IMR-90 (cell line): ENCODE measurements at regions not wholly inside any gene's neighbourhood (a gene's known extent, or its start where the extent isn't known, plus 50 kb on each side); places are given as distances from the start of the nearest gene placed in this dataset.

Source experiments
- ATAC-seq: fragments of 200-7000 bp; cut with Tn5 transposase; 2 replicates; pipeline ENCODE4 v1.9.1; 2020; ENCODE audit warnings: low read depth, mild to moderate bottlenecking, moderate library complexity
- BruUV-seq: library from RNA; stranded (reverse); fragments of 400-500 nt; replicated peaks from 2 replicates; lab custom pipeline; 2021; lab: Mats Ljungman, UMichigan
- CTCF ChIA-PET: fragments of 300-600 bp; formaldehyde crosslinking; extraction: SDS; loops from one replicate; lab custom pipeline; 2021; ENCODE audit warnings: antibody characterized with exemption; lab: Yijun Ruan, JAX
- POLR2A ChIA-PET: fragments of 300-600 bp; sonication (Branson Sonifier 250); formaldehyde crosslinking; loops from one replicate; lab custom pipeline; 2022; ENCODE audit warnings: antibody characterized with exemption; ENCODE audit not compliant: unreplicated experiment; lab: Charles Lee
- DNase-seq: peaks from one replicate; pipeline ENCODE4 v3.0.0; 2013
- H2AFZ ChIP-seq: replicated peaks from 2 replicates; pipeline ENCODE3; 2013; ENCODE audit warnings: low read length, mild to moderate bottlenecking; ENCODE audit not compliant: poor library complexity
- H2AK5ac ChIP-seq: 2 replicates; pipeline ENCODE4 v1.6.1; 2013; ENCODE audit warnings: low read depth, low read length, inconsistent platforms
- H2AK9ac ChIP-seq: replicated peaks from 2 replicates; pipeline ENCODE3; 2013; ENCODE audit warnings: mild to moderate bottlenecking, low read depth, low read length, moderate library complexity; ENCODE audit not compliant: poor library complexity
- H2BK120ac ChIP-seq: 2 replicates; pipeline ENCODE4 v1.6.1; 2013; ENCODE audit warnings: low read depth, low read length, inconsistent platforms
- H2BK15ac ChIP-seq: 3 replicates; pipeline ENCODE4 v1.6.1; 2013; ENCODE audit warnings: low read depth, low read length, inconsistent platforms
- H2BK20ac ChIP-seq: 2 replicates; pipeline ENCODE4 v1.6.1; 2013; ENCODE audit warnings: low read depth, mild to moderate bottlenecking, inconsistent platforms, low read length, moderate library complexity
- H2BK5ac ChIP-seq: 2 replicates; pipeline ENCODE4 v1.6.1; 2013; ENCODE audit warnings: mild to moderate bottlenecking, low read depth, low read length, inconsistent platforms; ENCODE audit not compliant: poor library complexity, severe bottlenecking
- H3K14ac ChIP-seq: replicated peaks from 2 replicates; pipeline ENCODE4 v1.6.1; 2013; ENCODE audit warnings: low read depth, low read length, inconsistent platforms
- H3K18ac ChIP-seq: 2 replicates; pipeline ENCODE4 v1.6.1; 2013; ENCODE audit warnings: low read depth, low read length, control low read depth
- H3K23ac ChIP-seq: 2 replicates; pipeline ENCODE4 v1.6.1; 2013; ENCODE audit warnings: low read depth, low read length, inconsistent platforms
- H3K27ac ChIP-seq: 2 replicates; pipeline ENCODE4 v1.5.1; 2013; ENCODE audit warnings: mild to moderate bottlenecking, control low read depth, low read length; ENCODE audit not compliant: insufficient read depth
- H3K27me3 ChIP-seq: 2 replicates; pipeline ENCODE4 v1.6.1; 2013; ENCODE audit warnings: low read length; ENCODE audit not compliant: control insufficient read depth, insufficient read depth
- H3K36me3 ChIP-seq: 2 replicates; pipeline ENCODE4 v1.6.1; 2013; ENCODE audit warnings: low read length, mixed read lengths; ENCODE audit not compliant: control insufficient read depth, insufficient read depth
- H3K4ac ChIP-seq: 2 replicates; pipeline ENCODE4 v1.6.1; 2013; ENCODE audit warnings: low read depth, low read length, inconsistent platforms
- H3K4me1 ChIP-seq: 2 replicates; pipeline ENCODE4 v1.6.1; 2013; ENCODE audit warnings: low read length, mixed read lengths; ENCODE audit not compliant: control insufficient read depth, insufficient read depth
- H3K4me2 ChIP-seq: 2 replicates; pipeline ENCODE4 v1.6.1; 2013; ENCODE audit warnings: low read depth, mild to moderate bottlenecking, control low read depth, low read length, moderate library complexity
- H3K4me3 ChIP-seq: 2 replicates; pipeline ENCODE4 v1.5.1; 2013; ENCODE audit warnings: low read depth, mild to moderate bottlenecking, control low read depth, low read length, moderate library complexity; ENCODE audit not compliant: insufficient read depth
- H3K56ac ChIP-seq: 2 replicates; pipeline ENCODE4 v1.6.1; 2013; ENCODE audit warnings: low read length, inconsistent platforms; ENCODE audit not compliant: insufficient read depth; ENCODE audit errors: extremely low read depth
- H3K79me1 ChIP-seq, 2 experiments: 2 replicates each; pipeline ENCODE4 v1.6.1; 2013; ENCODE audit warnings: low read length in 2 of 2, inconsistent platforms in 1 of 2, low read depth in 1 of 2
- H3K9ac ChIP-seq: 2 replicates; pipeline ENCODE4 v1.6.1; 2013; ENCODE audit warnings: low read depth, low read length, control low read depth
- H3K9me1 ChIP-seq: 2 replicates; pipeline ENCODE4 v1.6.1; 2013; ENCODE audit warnings: low read length, inconsistent platforms; ENCODE audit not compliant: insufficient read depth
- H3K9me3 ChIP-seq: 2 replicates; pipeline ENCODE4 v1.6.1; 2013; ENCODE audit warnings: low read length; ENCODE audit not compliant: control insufficient read depth, insufficient read depth
- H4K20me1 ChIP-seq: 2 replicates; pipeline ENCODE4 v1.6.1; 2013; ENCODE audit warnings: low read length, inconsistent platforms; ENCODE audit not compliant: insufficient read depth
- H4K5ac ChIP-seq: 2 replicates; pipeline ENCODE4 v1.6.1; 2013; ENCODE audit warnings: mild to moderate bottlenecking, low read depth, low read length, control low read depth
- H4K8ac ChIP-seq, 2 experiments: 2 replicates each; pipeline ENCODE4 v1.6.1; 2013; ENCODE audit warnings: low read depth in 2 of 2, low read length in 2 of 2, control low read depth in 1 of 2, inconsistent platforms in 1 of 2
- H4K91ac ChIP-seq: 2 replicates; pipeline ENCODE4 v1.6.1; 2013; ENCODE audit warnings: low read depth, low read length, inconsistent platforms; ENCODE audit not compliant: insufficient read depth
- FOS ChIP-seq: fragments of 150-350 bp; IDR thresholded peaks from 2 replicates; pipeline ENCODE4 v1.6.1; 2016; ENCODE audit warnings: low read depth, low read length
- MAFK ChIP-seq: IDR thresholded peaks from 2 replicates; pipeline ENCODE4 v1.6.1; 2012; ENCODE audit warnings: low read depth, low read length, improper control_type of control experiment
- MAZ ChIP-seq: IDR thresholded peaks from 2 replicates; pipeline ENCODE4 v1.6.1; 2012; ENCODE audit warnings: low read depth, mild to moderate bottlenecking, low read length, improper control_type of control experiment, moderate library complexity, borderline replicate concordance
- MXI1 ChIP-seq: IDR thresholded peaks from 2 replicates; pipeline ENCODE4 v1.6.1; 2012; ENCODE audit warnings: low read depth, mild to moderate bottlenecking, low read length, moderate library complexity, borderline replicate concordance
- NFE2L2 ChIP-seq: fragments of 150-350 bp; IDR thresholded peaks from 2 replicates; pipeline ENCODE4 v1.6.1; 2016; ENCODE audit warnings: low read depth, mild to moderate bottlenecking, low read length
- POLR2A ChIP-seq: IDR thresholded peaks from 2 replicates; pipeline ENCODE4 v1.6.1; 2012; ENCODE audit warnings: mild to moderate bottlenecking, low read depth, low read length
- RCOR1 ChIP-seq: IDR thresholded peaks from 2 replicates; pipeline ENCODE4 v1.6.1; 2012; ENCODE audit warnings: mild to moderate bottlenecking, low read length, improper control_type of control experiment; ENCODE audit not compliant: insufficient replicate concordance
- RFX5 ChIP-seq: IDR thresholded peaks from 2 replicates; pipeline ENCODE4 v1.8.0; 2012; ENCODE audit warnings: low read depth, mild to moderate bottlenecking, low read length, moderate library complexity
- SMC3 ChIP-seq: fragments of 150-350 bp; IDR thresholded peaks from 2 replicates; pipeline ENCODE4 v1.6.1; 2016; ENCODE audit warnings: low read depth, mild to moderate bottlenecking, antibody characterized with exemption, low read length, moderate library complexity
- WGBS, 2 experiments: methylation state at CpG; one replicate each; pipeline versions ENCODE4 v1.1.5 to v1.1.7; 2013; ENCODE audit warnings: missing lambda C conversion rate in 2 of 2; ENCODE audit not compliant: insufficient read length in 1 of 2; ENCODE audit errors: extremely low coverage in 2 of 2; 5-methylcytosine and 5-hydroxymethylcytosine counted together
- dilution Hi-C: fragments of 300-500 bp; cut with HindIII; formaldehyde crosslinking; loops from one replicate; pipeline ENCODE4 v1.14.3; 2018; ENCODE audit warnings: low sequenced_read_pairs; ENCODE audit not compliant: unreplicated experiment
- in situ Hi-C: fragments of 300-500 bp; cut with MboI; formaldehyde crosslinking; loops from 3 replicates; pipeline ENCODE4 v1.14.3; 2019; ENCODE audit warnings: low sequenced_read_pairs, inconsistent platforms, mixed read lengths
- intact Hi-C: fragments of 100-400 bp; cut with micrococcal nuclease; formaldehyde crosslinking; loops from 2 replicates; pipeline ENCODE4 v1.10.0; 2022

- POLR2A ChIA-PET, result no interaction called here
Observed at GRCh38 chr14:58862416-58863160, 224.8 kb downstream of the DACT1 start.

More at GRCh38 chr14:58862416-58863160, 224.8 kb downstream of the DACT1 start:
- DNase-seq, result no peak
- Histone ChIP-seq H3K23ac (no peak overlapping the region), H3K56ac (no peak overlapping the region), H3K27me3 (peaks cover 4% of the 10 kb centered on the region), H4K5ac (no peak overlapping the region), H2AFZ (no peak overlapping the region), H3K18ac (no peak overlapping the region), H3K4ac (no peak overlapping the region), H3K4me1 (peaks cover 13% of the 10 kb centered on the region), H2BK5ac (no peak overlapping the region), H3K14ac (no peak overlapping the region), H2AK5ac (no peak overlapping the region), H4K8ac (no peak overlapping the region), H3K36me3 (no peaks in the 10 kb centered on the region), H2AK9ac (no peak overlapping the region), H2BK15ac (no peak overlapping the region), H3K27ac (no peak overlapping the region), H3K4me2 (no peak overlapping the region), H2BK120ac (no peak overlapping the region), H3K9ac (no peak overlapping the region), H3K9me1 (peaks cover 13% of the 10 kb centered on the region), H3K4me3 (no peak overlapping the region), H3K9me3 (peaks cover 4% of the 10 kb centered on the region; the same call in 1 of the 2 replicates), H2BK20ac (no peak overlapping the region), H3K79me1 (no peaks in the 10 kb centered on the region), H4K20me1 (no peaks in the 10 kb centered on the region), H4K91ac (no peak overlapping the region)
- in situ Hi-C loops, result no loop called here
- CTCF ChIA-PET, result no interaction called here
- BruUV-seq, result no TSS peak
- dilution Hi-C loops, result no loop called here
- intact Hi-C loops, result no loop called here
- ATAC-seq, result no peak
- TF ChIP-seq MAZ (no peak), NFE2L2 (no peak), FOS (no peak), MAFK (no peak), RFX5 (no peak), RCOR1 (no peak), MXI1 (no peak), POLR2A (no peak), SMC3 (no peak)
- 100% methylated on average over 1 of the region's 2 CpGs; no CpG with 5 or more reads in 1 of the 2 experiments for WGBS, 2 experiments
